HG02852 (cell line): ENCODE measurements at regions not wholly inside any gene's neighbourhood (a gene's known extent, or its start where the extent isn't known, plus 50 kb on each side); places are given as distances from the start of the nearest gene placed in this dataset.
"Not testable (repeated sequence)": the region's sequence is repeated elsewhere in the genome, so short reads cannot be mapped to it uniquely, and the experiment has no call there.

Experiments
- ATAC-seq: cut with Tn5 transposase; IDR thresholded peaks from one replicate; pipeline ENCODE4 v1.9.1; 2021; ENCODE audit warnings: mild to moderate bottlenecking, moderate library complexity; ENCODE audit not compliant: unreplicated experiment

- ATAC-seq = no peak
Observed at GRCh38 chr20:47927944-47928343, 142.7 kb upstream of the SULF2 start.

GRCh38 chr20:47927385-47927851, 142.1 kb upstream of the SULF2 start:
- ATAC-seq = no peak

DNA sequence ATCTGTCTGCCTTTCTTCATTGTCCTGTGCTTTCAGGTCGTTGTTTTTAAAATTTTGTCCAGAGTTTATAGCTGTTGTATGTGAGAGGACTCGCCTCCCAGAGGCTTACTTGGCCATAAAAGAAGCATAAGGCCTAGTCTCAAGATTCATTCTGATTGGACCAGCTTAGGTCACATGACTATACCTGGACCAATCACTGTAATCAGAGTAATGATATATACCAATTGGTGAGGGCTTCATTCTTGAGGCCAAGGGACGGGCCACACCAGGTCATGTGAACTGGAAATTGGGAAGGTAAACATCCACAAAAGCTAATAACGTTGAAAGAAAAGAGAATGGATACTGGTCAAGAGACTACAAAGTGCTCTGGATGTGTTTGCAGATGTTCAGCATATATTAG, 141.4 kb upstream of the SULF2 start:
- ATAC-seq = no peak

GRCh38 chr20:47925593-47925992, 140.3 kb upstream of the SULF2 start:
- no peak for ATAC-seq

- no peak for ATAC-seq
Observed at GRCh38 chr20:47922269-47922668, 137.0 kb upstream of the SULF2 start.

DNA sequence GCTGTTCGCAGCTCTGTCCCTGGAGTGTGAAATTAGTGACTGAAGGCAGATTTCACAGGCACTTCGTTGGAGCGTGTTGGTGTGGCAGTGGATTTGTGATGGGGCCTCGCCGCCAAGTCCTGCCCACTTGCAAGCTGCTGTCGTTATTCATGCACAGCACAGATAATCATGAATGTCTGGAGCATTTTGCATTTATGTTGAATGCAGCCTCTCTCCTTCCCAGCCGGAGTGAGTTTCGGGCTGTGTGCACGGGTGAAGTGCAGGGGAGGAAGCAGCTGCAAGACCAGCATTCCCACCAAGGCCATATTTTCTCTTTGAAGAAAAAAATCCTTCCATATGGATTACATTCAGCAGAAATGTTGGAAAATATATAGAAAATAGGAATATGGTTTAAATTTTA, 136.5 kb upstream of the SULF2 start:
- not testable (repeated sequence) for ATAC-seq

GRCh38 chr20:47921408-47921807, 136.1 kb upstream of the SULF2 start:
- ATAC-seq = no peak

DNA sequence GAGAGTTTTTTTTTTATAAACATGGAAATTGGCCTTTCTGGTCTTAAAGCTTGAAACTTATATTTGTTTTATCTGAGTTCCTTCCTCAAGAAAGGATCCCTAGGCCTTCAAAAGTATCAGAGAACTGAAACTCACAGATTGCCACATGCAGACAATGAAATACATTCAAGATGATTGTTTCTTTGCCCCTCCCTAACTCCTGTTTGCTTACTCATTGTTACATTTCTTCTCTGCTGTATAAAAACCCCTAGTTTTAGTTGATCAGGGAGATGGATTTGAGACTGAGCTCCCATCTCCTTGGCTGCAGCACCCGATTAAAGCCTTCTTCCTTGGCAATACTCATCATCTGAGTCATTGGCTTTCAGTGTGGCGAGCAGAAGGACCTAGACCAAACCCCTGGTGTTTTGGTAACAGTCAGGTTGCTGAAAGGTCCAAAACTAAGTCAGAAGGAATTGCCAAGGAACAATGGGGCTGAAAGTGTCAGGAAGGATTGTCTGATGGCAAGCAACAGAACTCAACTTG, 132.3 kb upstream of the SULF2 start:
- no peak for ATAC-seq

DNA sequence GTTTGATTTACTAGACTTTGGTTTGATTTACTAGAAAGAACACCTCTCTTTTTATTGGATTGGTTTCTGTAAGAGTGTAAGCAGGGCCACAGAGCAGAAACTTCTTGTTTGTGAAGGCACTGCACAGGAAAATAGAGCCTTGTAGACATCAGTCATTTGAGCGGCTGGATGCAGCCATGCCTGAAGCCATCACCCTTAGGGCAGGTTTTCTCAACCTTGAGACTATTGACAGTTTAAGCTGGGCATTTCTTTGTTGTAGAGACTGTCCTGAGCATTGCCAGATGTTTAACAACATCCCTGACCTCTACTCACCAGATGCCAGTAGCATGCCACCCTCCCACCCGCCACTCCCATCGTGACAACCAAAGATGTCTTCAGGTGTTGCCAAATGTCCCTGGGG, 130.2 kb upstream of the SULF2 start:
- ATAC-seq = no peak

- ATAC-seq = no peak
Observed at GRCh38 chr20:47914792-47915191, 129.5 kb upstream of the SULF2 start.

- not testable (repeated sequence) for ATAC-seq
Observed at GRCh38 chr20:47912786-47913501, 127.7 kb upstream of the SULF2 start.

DNA sequence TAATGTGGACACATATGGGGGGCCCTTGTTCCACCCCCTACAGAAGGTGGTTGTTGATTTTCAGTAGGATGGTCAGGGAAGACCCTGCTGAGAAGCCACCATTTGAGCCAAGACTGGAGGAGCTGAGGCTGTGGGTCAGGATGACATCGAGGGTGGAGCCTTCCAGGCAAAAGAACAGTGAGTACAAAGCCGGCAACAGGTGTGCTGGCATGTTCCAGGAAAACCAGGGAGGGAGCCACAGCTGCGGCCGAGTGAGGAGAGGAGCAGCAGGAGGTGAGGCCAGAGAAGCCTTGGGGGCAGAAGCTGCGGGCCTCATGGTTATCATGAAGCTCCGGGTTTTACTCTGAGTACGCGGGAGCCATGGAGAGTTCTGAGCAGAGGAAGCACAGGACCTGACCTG, 126.9 kb upstream of the SULF2 start:
- ATAC-seq = not testable (repeated sequence)

DNA sequence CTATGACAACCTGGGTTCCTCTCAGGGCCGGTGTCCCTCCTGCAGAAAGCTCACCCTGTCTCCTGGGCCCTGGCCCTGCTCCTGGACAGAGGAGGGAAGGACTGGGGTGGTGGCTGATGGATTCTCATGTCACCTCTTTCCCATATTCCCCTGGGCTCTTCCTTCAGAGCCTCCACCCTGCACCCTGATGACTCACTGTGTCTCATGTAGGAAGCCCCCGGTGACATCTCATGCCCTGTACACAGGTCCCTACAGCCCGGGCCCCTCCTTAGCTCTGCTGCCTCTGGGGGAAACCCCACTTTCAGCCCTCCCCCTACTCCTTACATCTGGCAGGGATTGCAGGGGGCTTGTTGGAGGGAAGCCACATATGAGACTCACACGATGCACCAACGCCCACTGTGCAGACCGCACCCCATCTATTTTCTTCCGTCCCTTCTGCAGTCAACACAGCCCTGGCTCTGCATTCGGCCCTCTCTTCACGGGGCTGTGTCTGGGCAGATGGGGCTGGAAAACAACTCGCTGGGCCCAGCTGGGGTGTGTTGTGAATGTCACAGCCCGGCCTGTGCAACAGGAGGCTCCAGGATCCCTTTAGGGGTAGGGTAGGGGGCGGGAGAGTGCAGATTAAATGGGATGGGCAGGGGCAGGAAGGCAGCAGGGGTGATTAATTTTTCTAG, 124.6 kb upstream of the SULF2 start:
- ATAC-seq = not testable (repeated sequence)

DNA sequence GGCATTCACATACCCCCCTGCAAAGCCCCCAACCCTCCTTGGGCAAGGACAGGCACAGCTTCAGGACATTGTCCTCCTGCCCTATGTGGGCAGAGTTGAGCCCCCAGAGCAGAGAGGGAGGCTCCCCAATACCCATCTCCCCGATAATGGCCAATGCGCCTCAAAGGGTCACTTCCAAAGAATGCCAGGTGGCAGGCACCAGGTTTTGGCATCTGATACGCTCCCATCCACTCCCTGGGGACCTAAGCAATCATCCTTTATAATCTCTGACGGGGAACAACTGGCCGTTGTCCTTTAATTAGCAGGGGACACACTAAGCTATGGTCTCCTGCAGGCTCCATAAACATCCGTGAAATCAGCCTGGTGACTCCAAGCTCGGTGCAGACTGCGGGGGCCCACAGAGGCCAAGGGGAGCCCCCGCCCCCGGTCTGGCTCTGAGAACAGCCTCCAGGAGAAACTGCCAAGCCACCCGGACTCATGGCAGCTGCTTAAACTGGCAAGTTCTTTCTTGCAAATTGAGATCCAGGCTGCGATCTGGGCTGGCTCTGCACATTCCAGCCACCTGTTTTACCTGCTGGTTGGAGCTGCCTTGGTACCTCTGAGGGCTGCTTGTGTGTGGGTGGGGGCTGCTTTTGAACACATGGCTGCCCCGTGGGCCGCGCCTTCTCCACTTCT, 123.2 kb upstream of the SULF2 start:
- not testable (repeated sequence) for ATAC-seq

GRCh38 chr20:47907951-47908350, 122.7 kb upstream of the SULF2 start:
- not testable (repeated sequence) for ATAC-seq

DNA sequence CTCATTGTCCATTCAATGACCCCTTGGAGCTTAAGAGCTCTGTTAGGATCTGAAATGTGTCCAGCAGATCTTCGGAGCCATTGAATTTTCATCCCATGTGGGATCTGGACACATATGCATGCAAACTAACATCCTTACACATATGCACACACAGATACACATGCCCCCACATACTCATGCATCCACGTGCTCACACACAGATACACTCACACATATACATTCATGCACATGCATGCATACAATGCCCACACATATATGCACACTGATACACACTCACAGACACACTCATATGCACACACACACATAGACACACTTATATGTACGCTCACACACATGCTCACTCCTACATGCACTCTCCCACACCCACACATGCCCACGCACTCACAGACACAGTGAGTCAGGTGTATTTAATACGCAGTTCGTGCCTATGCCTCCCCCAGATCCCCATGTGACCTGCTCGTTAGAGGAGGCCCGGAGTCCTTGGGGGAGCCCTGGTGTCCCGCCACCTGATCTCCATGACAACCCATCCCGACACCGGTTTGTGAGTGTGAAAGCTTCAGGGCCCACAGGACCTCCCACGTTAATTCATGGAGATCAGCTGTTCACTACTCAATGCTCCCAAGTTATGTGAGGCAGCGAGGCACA, 121.9 kb upstream of the SULF2 start:
- ATAC-seq = no peak

GRCh38 chr20:47906348-47906660, 121.0 kb upstream of the SULF2 start:
- no peak for ATAC-seq

- no peak for ATAC-seq
Observed at GRCh38 chr20:47905628-47906347, 120.5 kb upstream of the SULF2 start.

DNA sequence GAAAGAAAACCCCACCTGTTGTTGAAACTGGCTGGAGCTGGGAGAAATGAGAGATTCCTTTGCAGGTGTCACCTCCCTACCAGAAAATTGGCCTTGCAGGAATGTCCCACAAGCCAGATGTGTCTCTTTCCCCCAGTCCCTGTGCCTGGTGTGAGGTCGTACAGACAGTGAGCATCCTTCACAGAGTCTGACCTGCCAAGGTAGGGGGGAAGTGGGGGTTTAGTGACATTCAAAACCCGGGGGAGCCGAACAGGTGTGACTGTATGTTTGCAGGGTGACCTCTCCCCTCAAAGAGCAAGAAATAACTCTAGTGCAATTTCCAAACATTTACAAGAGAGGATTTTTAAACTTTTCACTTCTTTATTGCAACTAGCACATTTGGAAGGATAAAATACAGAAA, 117.7 kb upstream of the SULF2 start:
- not testable (repeated sequence) for ATAC-seq

- not testable (repeated sequence) for ATAC-seq
Observed at GRCh38 chr20:47899313-47899712, 114.0 kb upstream of the SULF2 start.

DNA sequence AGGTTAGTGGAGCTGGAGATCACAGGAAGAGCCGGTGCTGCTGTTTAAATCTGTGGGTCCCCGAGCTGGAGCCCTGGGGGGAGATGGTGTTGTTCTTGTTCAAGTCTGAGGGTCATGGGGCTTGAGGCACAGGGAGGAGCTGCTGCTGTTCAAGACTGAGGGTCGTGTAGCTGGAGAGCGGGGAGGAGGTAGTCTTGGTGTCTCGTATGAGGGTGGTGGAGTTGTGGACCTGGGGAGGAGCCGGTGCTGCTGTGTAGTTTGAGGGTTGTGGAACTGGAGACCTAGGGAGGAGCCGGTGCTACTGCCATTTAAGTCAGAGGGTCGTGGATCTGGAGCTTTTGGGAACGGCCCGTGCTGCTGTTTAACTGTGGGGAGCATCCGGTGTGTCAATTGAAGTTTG, 112.2 kb upstream of the SULF2 start:
- ATAC-seq = no peak
